Prostate gland (tissue), 2 donors: ENCODE measurements at regions not wholly inside any gene's neighbourhood (a gene's known extent, or its start where the extent isn't known, plus 50 kb on each side); places are given as distances from the start of the nearest gene placed in this dataset.

ENCODE experiments used
- CTCF ChIP-seq, 4 experiments: fragments of 200-600 bp in 2 of 4; fragments of 450-650 bp in 2 of 4; sonication (generic) in 2 of 4; IDR thresholded peaks; 1 replicate in 3 of 4; 2 replicates in 1 of 4; pipeline ENCODE4 v1.5.1; 2016 to 2019; ENCODE audit warnings: antibody characterized with exemption in 4 of 4, mild to moderate bottlenecking in 2 of 4, moderate library complexity in 2 of 4
- POLR2AphosphoS5 ChIP-seq: sonication (generic); formaldehyde crosslinking; IDR thresholded peaks from one replicate; pipeline ENCODE4 v1.6.1; 2017; ENCODE audit warnings: antibody characterized with exemption

- TF ChIP-seq POLR2AphosphoS5 (no peak), CTCF (IDR thresholded peaks at IDR 0.05) (no peak)
Measured at GRCh38 chr15:59819092-59819491, 130.0 kb upstream of the BNIP2 start.
